Astrocyte (in vitro differentiated cells and primary cell): ENCODE measurements at regions not wholly inside any gene's neighbourhood (a gene's known extent, or its start where the extent isn't known, plus 50 kb on each side); places are given as distances from the start of the nearest gene placed in this dataset.

ENCODE experiments used
- EZH2 ChIP-seq: IDR thresholded peaks from 2 replicates; pipeline ENCODE4 v1.6.1; 2012; ENCODE audit warnings: mild to moderate bottlenecking, low read length, inconsistent platforms; ENCODE audit not compliant: insufficient read depth
- TF ChIP-seq, protein P1 (sequence below): IDR thresholded peaks from 2 replicates; pipeline ENCODE4 v1.5.1; 2011; ENCODE audit warnings: low read depth, mild to moderate bottlenecking, inconsistent platforms, low read length, moderate library complexity; ENCODE audit not compliant: insufficient read depth

DNA sequence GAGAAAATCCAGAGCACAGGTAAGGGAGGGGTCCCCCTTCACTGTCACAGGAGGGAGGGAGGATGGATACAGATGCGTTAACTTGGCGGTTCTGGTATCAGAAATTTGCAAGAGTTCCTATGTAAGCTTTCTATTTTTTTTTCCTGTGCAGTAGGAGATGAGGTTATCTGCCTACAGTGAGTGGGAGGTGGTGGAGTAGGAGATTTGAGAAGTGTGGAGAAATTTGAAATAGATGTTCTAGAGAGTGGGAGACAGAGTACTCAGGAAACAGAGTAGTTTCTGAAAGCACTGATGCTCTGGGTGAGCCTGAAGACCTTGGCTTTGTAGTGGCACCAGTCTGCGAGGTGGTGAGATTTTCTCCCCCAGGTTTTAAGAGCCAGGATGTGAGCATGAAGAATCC is 271.4 kb downstream of the MSX2 start:
- TF ChIP-seq, protein P1, sequence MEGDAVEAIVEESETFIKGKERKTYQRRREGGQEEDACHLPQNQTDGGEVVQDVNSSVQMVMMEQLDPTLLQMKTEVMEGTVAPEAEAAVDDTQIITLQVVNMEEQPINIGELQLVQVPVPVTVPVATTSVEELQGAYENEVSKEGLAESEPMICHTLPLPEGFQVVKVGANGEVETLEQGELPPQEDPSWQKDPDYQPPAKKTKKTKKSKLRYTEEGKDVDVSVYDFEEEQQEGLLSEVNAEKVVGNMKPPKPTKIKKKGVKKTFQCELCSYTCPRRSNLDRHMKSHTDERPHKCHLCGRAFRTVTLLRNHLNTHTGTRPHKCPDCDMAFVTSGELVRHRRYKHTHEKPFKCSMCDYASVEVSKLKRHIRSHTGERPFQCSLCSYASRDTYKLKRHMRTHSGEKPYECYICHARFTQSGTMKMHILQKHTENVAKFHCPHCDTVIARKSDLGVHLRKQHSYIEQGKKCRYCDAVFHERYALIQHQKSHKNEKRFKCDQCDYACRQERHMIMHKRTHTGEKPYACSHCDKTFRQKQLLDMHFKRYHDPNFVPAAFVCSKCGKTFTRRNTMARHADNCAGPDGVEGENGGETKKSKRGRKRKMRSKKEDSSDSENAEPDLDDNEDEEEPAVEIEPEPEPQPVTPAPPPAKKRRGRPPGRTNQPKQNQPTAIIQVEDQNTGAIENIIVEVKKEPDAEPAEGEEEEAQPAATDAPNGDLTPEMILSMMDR: no peak
- TF ChIP-seq EZH2: no peak
